Activated CD8-positive, alpha-beta memory T cell treated with anti-CD3 and anti-CD28 coated beads, Interleukin-2, amount 10 ng/mL, durations not matched to agents 7 days and 5 days (primary cell): ENCODE measurements at regions not wholly inside any gene's neighbourhood (a gene's known extent, or its start where the extent isn't known, plus 50 kb on each side); places are given as distances from the start of the nearest gene placed in this dataset.

Experiments used
- ATAC-seq: fragments of 150-1000 bp; cut with Tn5 transposase; one replicate; pipeline ENCODE4 v1.10.0; 2021; ENCODE audit warnings: moderate library complexity
- CTCF ChIA-PET: fragments of 350-600 bp; sonication (Branson Sonifier 250); formaldehyde crosslinking; loops from one replicate; lab custom pipeline; 2021; ENCODE audit warnings: antibody characterized with exemption; lab: Charles Lee
- DNase-seq: peaks from one replicate; pipeline ENCODE4 v3.0.0-alpha.2; 2020
- H3K27ac Mint-ChIP-seq: one replicate; pipeline ENCODE4 v1.8.0; 2021; ENCODE audit warnings: mild to moderate bottlenecking, mixed read lengths
- H3K27me3 Mint-ChIP-seq: one replicate; pipeline ENCODE4 v1.8.0; 2021; ENCODE audit warnings: mixed read lengths
- H3K36me3 Mint-ChIP-seq: one replicate; pipeline ENCODE4 v1.8.0; 2021; ENCODE audit warnings: mild to moderate bottlenecking, mixed read lengths
- H3K4me1 Mint-ChIP-seq: one replicate; pipeline ENCODE4 v1.8.0; 2021; ENCODE audit warnings: mixed read lengths
- H3K4me3 Mint-ChIP-seq: one replicate; pipeline ENCODE4 v1.8.0; 2021; ENCODE audit warnings: mild to moderate bottlenecking, moderate library complexity, mixed read lengths
- H3K9me3 Mint-ChIP-seq: one replicate; pipeline ENCODE4 v1.8.0; 2022; ENCODE audit warnings: low read depth, mixed read lengths

GRCh38 chr15:58260205-58260724, 122.1 kb downstream of the AQP9 start:
- DNase-seq (no peak), ATAC-seq (no peak)
- H3K9me3 Mint-ChIP-seq, result no peaks in the 10 kb centered on the region
- H3K36me3 Mint-ChIP-seq, result no peaks in the 10 kb centered on the region
- H3K4me3 Mint-ChIP-seq, result no peak overlapping the region
- CTCF ChIA-PET, result interaction anchor here (1.0 kb wide), 1 partner anchor 9 kb away, joined by 3 read pairs; no protein-coding TSS in a partner anchor
- H3K4me1 Mint-ChIP-seq, result peaks cover 3% of the 10 kb centered on the region
- H3K27me3 Mint-ChIP-seq, result peaks cover 35% of the 10 kb centered on the region
- H3K27ac Mint-ChIP-seq, result no peak overlapping the region

GRCh38 chr15:58260725-58261267, 122.6 kb downstream of the AQP9 start:
- H3K27ac Mint-ChIP-seq, result no peak overlapping the region

GRCh38 chr15:58261368-58261767, 123.2 kb downstream of the AQP9 start:
- Mint-ChIP-seq H3K9me3 (no peaks in the 10 kb centered on the region), H3K27me3 (peaks cover 26% of the 10 kb centered on the region), H3K36me3 (no peaks in the 10 kb centered on the region), H3K27ac (no peak overlapping the region), H3K4me1 (peaks cover 3% of the 10 kb centered on the region), H3K4me3 (no peak overlapping the region)
- DNase-seq, result no peak
- CTCF ChIA-PET, result no interaction called here
- no peak for ATAC-seq

More at GRCh38 chr15:58260725-58261267, 122.6 kb downstream of the AQP9 start:
- peaks cover 3% of the 10 kb centered on the region for H3K4me1 Mint-ChIP-seq
- ATAC-seq (no peak), DNase-seq (no peak)
- CTCF ChIA-PET, result no interaction called here
- H3K9me3 Mint-ChIP-seq, result no peaks in the 10 kb centered on the region
- no peak overlapping the region for H3K4me3 Mint-ChIP-seq
- no peaks in the 10 kb centered on the region for H3K36me3 Mint-ChIP-seq
- peaks cover 30% of the 10 kb centered on the region for H3K27me3 Mint-ChIP-seq

GRCh38 chr15:58264053-58264971, 126.1 kb downstream of the AQP9 start:
- H3K4me1 Mint-ChIP-seq, result peaks cover 3% of the 10 kb centered on the region
- H3K4me3 Mint-ChIP-seq, result no peak overlapping the region
- H3K9me3 Mint-ChIP-seq, result no peaks in the 10 kb centered on the region
- DNase-seq (no peak), ATAC-seq (no peak)
- no peak overlapping the region for H3K27ac Mint-ChIP-seq
- no peaks in the 10 kb centered on the region for H3K36me3 Mint-ChIP-seq
- CTCF ChIA-PET, result no interaction called here
- H3K27me3 Mint-ChIP-seq, result peaks cover 9% of the 10 kb centered on the region

GRCh38 chr15:58267051-58267450, 128.9 kb downstream of the AQP9 start:
- CTCF ChIA-PET, result no interaction called here
- Mint-ChIP-seq H3K36me3 (peaks cover 10% of the 10 kb centered on the region), H3K27ac (no peak overlapping the region), H3K4me1 (peaks cover 13% of the 10 kb centered on the region), H3K9me3 (peaks cover 7% of the 10 kb centered on the region), H3K4me3 (no peak overlapping the region), H3K27me3 (peaks cover 9% of the 10 kb centered on the region)
- ATAC-seq (no peak), DNase-seq (no peak)

GRCh38 chr15:58268746-58269267, 130.6 kb downstream of the AQP9 start:
- Mint-ChIP-seq H3K27ac (no peak overlapping the region), H3K36me3 (peaks cover 10% of the 10 kb centered on the region), H3K4me3 (no peak overlapping the region), H3K4me1 (peaks cover 13% of the 10 kb centered on the region), H3K27me3 (no peaks in the 10 kb centered on the region), H3K9me3 (peaks cover 7% of the 10 kb centered on the region)
- CTCF ChIA-PET, result interaction anchor here (1.0 to 2.5 kb wide), 6 partner anchors 38 to 502 kb away, joined by 3 to 12 read pairs (median 8); partner anchors contain the start of genes ADAM10 and MINDY2
- DNase-seq (no peak), ATAC-seq (no peak)

GRCh38 chr15:58269455-58270414, 131.6 kb downstream of the AQP9 start:
- H3K4me1 Mint-ChIP-seq, result peaks cover 10% of the 10 kb centered on the region
- peak; percentile 82 for ATAC-seq

GRCh38 chr15:58271410-58271809, 133.2 kb downstream of the AQP9 start:
- no peak for ATAC-seq
- CTCF ChIA-PET, result interaction anchor here (1.1 to 2.5 kb wide), 4 partner anchors 472 to 498 kb away, joined by 3 to 9 read pairs (median 5); partner anchors contain the start of gene ADAM10
- no peak for DNase-seq
- Mint-ChIP-seq H3K4me3 (no peak overlapping the region), H3K27me3 (no peaks in the 10 kb centered on the region), H3K36me3 (peaks cover 10% of the 10 kb centered on the region), H3K27ac (no peak overlapping the region), H3K9me3 (peaks cover 7% of the 10 kb centered on the region), H3K4me1 (peaks cover 10% of the 10 kb centered on the region)

More at GRCh38 chr15:58269455-58270414, 131.6 kb downstream of the AQP9 start:
- peaks cover 10% of the 10 kb centered on the region for H3K36me3 Mint-ChIP-seq
- CTCF ChIA-PET, result interaction anchor here (0.6 to 2.5 kb wide), 13 partner anchors 10 to 534 kb away, joined by 3 to 12 read pairs (median 3); partner anchors contain the start of genes ADAM10 and MINDY2
- no peaks in the 10 kb centered on the region for H3K27me3 Mint-ChIP-seq
- peak; percentile 59 for DNase-seq
- peak overlapping the region; percentile 75 for H3K27ac Mint-ChIP-seq
- no peak overlapping the region for H3K4me3 Mint-ChIP-seq
- peaks cover 7% of the 10 kb centered on the region for H3K9me3 Mint-ChIP-seq

- ATAC-seq (no peak), DNase-seq (no peak)
- Mint-ChIP-seq H3K27me3 (peaks cover 2% of the 10 kb centered on the region), H3K4me3 (no peak overlapping the region), H3K9me3 (peaks cover 7% of the 10 kb centered on the region), H3K27ac (no peak overlapping the region), H3K4me1 (peaks cover 10% of the 10 kb centered on the region), H3K36me3 (peaks cover 10% of the 10 kb centered on the region)
- CTCF ChIA-PET, result interaction anchor here (1.0 to 1.7 kb wide), 2 partner anchors 22 to 82 kb away, joined by 3 to 4 read pairs; no protein-coding TSS in a partner anchor
Observed at GRCh38 chr15:58273104-58273503, 134.9 kb downstream of the AQP9 start.

- DNase-seq (no peak), ATAC-seq (no peak)
- Mint-ChIP-seq H3K27me3 (peaks cover 15% of the 10 kb centered on the region), H3K9me3 (peaks cover 7% of the 10 kb centered on the region), H3K4me3 (no peak overlapping the region), H3K36me3 (peaks cover 10% of the 10 kb centered on the region), H3K27ac (no peak overlapping the region), H3K4me1 (peaks cover 5% of the 10 kb centered on the region)
- CTCF ChIA-PET, result no interaction called here
Observed at GRCh38 chr15:58274885-58275284, 136.7 kb downstream of the AQP9 start.

GRCh38 chr15:58275785-58276184, 137.6 kb downstream of the AQP9 start:
- Mint-ChIP-seq H3K4me1 (no peaks in the 10 kb centered on the region), H3K36me3 (peaks cover 10% of the 10 kb centered on the region), H3K27me3 (peaks cover 21% of the 10 kb centered on the region), H3K9me3 (peaks cover 7% of the 10 kb centered on the region), H3K27ac (no peak overlapping the region), H3K4me3 (no peak overlapping the region)
- ATAC-seq (no peak), DNase-seq (no peak)
- CTCF ChIA-PET, result no interaction called here

- CTCF ChIA-PET, result no interaction called here
- H3K9me3 Mint-ChIP-seq, result no peaks in the 10 kb centered on the region
- no peak overlapping the region for H3K4me3 Mint-ChIP-seq
- H3K4me1 Mint-ChIP-seq, result no peaks in the 10 kb centered on the region
- DNase-seq (no peak), ATAC-seq (no peak)
- no peaks in the 10 kb centered on the region for H3K36me3 Mint-ChIP-seq
- H3K27me3 Mint-ChIP-seq, result peaks cover 29% of the 10 kb centered on the region
- no peak overlapping the region for H3K27ac Mint-ChIP-seq
Observed at GRCh38 chr15:58276924-58277323, 138.7 kb downstream of the AQP9 start.
